GM13976 (cell line): ENCODE measurements at regions not wholly inside any gene's neighbourhood (a gene's known extent, or its start where the extent isn't known, plus 50 kb on each side); places are given as distances from the start of the nearest gene placed in this dataset.
A peak's percentile ranks its signal among the peaks of the same experiment; 100 is the strongest.

Experiments used
- DNase-seq: peaks from one replicate; pipeline ENCODE4 v3.0.0; 2012; ENCODE audit warnings: low spot score
- CTCF ChIP-seq: IDR thresholded peaks from 2 replicates; pipeline ENCODE4 v1.5.1; 2012; ENCODE audit warnings: borderline replicate concordance, mild to moderate bottlenecking; ENCODE audit not compliant: insufficient read depth; ENCODE audit errors: extremely low read depth, missing control alignments, control extremely low read depth
- in situ Hi-C: fragments of 300-500 bp; cut with MboI; formaldehyde crosslinking; loops from one replicate; pipeline ENCODE4 v1.12.0; 2022; ENCODE audit warnings: low sequenced_read_pairs, mixed read lengths, inconsistent platforms; ENCODE audit not compliant: unreplicated experiment

DNA sequence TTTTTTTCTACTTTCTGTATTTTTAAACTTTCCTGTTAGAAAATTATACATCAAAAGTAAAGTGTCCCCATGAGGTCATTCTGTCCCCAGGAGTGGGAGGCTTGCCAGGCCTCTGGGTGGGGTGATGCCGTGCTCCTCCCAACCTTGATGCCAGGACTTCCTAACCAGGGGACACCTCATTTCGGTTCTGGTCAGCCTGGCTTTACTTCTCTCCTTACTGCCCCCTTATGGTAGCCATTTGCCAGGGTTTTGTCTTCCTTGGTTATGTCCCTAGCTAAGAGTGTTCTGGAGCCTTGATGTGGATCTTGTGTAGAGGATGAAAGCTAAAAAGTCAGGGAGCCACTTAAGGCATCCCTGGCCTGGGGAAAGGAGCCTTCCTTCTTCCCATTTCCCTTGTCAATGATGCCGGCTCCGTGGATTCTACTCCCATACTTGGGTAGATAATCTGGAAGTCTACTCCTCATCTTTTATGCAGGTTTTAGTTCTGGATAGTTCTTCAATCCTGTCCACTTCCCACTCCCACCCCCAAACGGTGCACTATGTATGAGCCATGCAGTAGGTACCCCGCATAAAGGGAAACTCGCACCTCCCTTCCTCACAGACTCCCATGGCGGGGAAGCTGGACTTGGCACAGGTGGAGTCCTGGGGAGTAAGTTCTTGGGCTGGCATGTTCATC, 164.1 kb upstream of the SALL4 start:
- DNase-seq: peak; percentile 60
- in situ Hi-C loops: no loop called here
- peak; percentile 42 for TF ChIP-seq CTCF

DNA sequence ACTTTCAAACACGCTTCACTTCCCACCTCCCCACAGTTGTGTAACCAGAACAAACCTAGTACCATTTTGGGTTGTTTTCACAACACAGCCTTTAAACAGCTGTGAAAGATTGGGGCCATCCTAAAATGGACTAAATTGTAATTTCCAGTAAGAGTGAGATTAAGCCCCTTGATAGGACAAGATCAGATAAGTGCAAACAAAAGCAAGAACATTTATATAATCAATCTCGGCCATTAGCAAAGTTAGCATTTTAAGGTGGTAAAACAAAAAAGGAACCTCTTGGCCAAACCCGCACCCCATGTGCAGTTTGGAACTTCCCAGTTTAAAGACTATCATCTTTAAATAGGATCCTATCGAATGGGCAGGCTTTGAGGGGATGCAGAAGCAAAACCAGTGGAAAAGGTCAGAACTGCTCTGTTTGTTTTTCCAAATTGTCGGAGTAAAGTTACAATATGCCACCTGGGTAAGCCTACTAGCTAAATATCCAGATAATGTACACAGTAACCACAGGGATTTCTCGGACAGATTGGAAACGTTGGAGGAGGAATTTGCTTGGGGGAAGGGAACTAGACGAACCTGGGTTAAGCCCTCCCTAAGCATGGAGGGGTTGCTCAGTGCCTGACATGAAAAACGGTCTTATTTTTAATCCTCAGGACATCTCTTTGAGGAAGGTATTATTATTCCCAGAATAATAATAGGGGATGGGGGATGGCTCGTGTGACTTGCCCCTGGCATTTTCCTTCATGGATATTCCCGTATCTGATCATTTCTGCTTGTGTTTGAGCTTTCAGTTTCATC, 159.8 kb upstream of the SALL4 start:
- DNase-seq: no peak
- TF ChIP-seq CTCF: no peak
- in situ Hi-C loops: no loop called here

GRCh38 chr20:51960047-51960675, 157.8 kb upstream of the SALL4 start:
- TF ChIP-seq CTCF: no peak
- DNase-seq: no peak
- in situ Hi-C loops: no loop called here

DNA sequence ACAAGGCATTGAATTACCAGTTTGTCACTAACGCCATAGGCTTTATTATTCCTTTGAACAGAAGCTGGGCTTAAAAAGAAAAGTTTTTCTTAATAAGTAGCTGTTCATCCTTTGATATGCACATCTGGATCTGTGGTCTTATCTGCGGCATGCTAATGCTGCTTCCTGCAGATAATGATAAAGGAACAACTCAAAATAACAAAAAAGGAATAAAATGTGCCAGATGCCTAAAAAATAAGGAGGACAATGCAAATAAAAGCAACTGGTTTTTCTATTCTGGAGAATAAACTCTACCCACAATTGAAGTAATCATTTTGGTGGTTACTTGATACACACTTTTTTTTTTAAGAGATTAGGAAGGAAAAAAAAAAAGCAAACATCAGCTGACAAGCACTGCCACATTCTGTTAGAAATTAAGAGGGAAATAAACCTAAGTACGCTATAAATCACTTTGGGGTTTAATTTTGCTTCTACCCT, 156.8 kb upstream of the SALL4 start:
- no peak for TF ChIP-seq CTCF
- in situ Hi-C loops: no loop called here
- DNase-seq: no peak

DNA sequence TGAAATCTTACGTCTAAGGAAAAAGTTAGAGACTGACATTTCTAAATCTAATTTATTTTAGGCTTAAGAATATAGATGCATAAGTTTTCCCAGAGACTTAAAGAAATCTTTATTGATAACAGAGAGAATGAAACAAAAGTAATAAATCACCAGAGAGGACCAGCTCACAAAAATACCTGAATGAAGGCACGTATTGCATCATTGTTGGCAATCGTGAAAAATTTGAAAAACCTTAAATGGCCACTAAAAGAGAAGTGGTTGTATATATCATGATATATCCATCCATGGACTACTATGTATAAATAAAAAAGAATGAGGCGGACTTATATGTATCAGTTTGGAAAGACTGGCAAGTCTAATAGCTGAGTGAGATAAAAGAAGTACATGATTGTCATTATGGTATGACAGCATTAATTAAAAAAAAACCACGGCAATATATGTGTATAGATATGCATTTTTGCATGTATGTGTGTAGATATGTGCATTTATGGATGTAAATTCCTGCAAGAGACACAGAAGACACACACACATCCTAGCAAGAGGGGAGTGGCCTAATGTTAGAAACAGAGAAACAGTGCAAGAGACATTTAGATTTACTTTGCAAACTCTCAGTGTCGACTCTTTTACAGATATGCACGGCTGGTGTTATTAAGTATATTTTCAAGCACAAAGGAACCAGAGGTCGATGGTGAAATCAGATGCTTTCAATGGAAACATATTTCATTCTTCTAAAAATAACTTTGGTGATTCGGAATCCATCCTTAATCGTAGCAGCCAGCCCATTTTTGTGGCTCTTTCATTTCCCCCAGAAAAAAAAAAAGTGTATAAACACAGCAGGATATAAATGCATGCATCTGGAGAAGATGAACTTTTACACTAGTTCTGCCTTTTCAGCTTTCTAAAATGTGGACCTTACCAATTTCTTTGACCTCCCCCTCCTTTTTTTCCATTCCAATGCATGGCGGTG, 156.1 kb upstream of the SALL4 start:
- no peak for TF ChIP-seq CTCF

DNA sequence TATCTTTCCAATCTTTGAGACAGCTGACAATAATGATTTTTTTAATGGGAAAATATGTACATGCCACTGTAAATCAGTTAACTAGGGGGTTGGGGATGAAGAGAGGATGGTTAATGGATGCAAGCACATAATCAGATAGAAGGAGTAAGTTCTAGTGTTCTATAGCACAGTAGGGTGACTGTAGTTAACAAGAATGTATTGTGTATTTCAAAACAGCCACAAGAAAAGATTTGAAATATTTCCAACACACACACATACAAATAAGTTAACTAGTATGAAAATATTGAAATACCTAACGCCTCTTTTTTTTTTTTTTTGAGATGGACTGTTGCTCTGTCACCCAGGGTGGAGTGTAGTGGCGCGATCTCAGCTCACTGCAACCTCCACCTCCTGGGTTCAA, 153.4 kb upstream of the SALL4 start:
- DNase-seq: no peak
- in situ Hi-C loops: no loop called here
- no peak for TF ChIP-seq CTCF

More for the DNA sequence above, 156.1 kb upstream of the SALL4 start:
- in situ Hi-C loops: no loop called here
- no peak for DNase-seq
